ENCODE measurements at regions not wholly inside any gene's neighbourhood (a gene's known extent, or its start where the extent isn't known, plus 50 kb on each side); places are given as distances from the start of the nearest gene placed in this dataset.

- no peak for DNase-seq
Measured at GRCh38 chr4:137075586-137075985, 456.7 kb downstream of the PCDH18 start.

DNA sequence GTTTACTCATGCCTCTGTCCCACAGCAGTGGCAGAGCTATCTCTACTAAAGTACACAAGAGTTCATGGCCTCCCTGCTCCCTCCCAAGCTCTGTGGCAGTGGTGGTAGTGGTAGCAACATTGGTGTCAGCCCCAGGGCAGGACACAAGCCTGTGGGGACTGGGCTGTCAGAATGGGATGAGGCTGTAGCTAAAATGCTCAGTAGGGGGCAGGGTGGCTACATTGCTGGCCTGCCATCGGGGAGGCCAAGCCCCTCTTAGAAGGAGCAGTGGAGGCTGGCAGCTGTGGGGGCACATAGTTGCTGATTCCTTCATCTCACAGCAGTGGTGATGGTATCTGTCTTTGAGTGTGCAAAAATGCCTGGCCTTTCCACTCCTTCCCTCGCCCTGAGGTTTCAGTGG, 461.7 kb downstream of the PCDH18 start:
- no peak for DNase-seq

GRCh38 chr4:137069473-137069872, 462.8 kb downstream of the PCDH18 start:
- DNase-seq = no peak

GRCh38 chr4:137067735-137068134, 464.6 kb downstream of the PCDH18 start:
- DNase-seq = no peak

DNA sequence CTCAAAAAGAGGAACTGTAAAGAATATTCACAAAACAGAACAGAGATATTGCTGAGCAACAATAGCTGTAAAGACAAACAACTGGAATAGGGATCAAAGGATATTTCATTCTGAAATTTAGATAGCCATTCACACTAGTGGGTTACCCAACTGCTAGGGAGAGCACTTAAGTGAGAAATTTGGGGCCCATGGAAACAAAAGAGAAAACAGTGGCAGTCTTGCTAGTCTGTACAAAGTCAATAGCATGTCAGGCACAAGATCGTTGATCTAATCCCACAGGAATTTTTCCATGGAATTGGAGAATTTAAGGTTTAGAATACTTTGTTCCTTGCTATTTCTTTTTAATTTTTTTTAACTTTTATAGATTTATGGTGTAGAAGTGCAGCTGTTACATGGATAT, 467.0 kb downstream of the PCDH18 start:
- DNase-seq = no peak

- no peak for DNase-seq
Measured at GRCh38 chr4:137063961-137064360, 468.3 kb downstream of the PCDH18 start.

GRCh38 chr4:137043184-137043583, 489.1 kb downstream of the PCDH18 start:
- no peak for DNase-seq

DNA sequence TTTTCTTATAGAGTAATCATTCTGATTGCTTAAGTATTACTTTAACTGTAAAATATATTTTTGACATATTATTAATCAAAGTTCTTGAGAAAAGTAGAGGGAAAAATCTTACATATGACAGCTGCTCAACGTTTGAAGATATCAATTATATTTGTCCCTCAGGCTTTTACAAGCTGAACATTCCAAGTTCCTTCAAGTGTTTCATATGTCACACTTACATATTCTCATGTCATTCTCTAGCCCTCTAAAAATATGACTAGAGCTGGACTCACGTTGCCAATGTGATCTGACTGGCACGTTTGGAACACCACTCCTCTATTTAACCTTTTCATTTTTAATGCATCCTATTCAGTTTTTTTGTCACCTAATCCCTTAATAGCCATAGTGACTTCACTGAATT, 492.9 kb downstream of the PCDH18 start:
- no peak for DNase-seq

DNA sequence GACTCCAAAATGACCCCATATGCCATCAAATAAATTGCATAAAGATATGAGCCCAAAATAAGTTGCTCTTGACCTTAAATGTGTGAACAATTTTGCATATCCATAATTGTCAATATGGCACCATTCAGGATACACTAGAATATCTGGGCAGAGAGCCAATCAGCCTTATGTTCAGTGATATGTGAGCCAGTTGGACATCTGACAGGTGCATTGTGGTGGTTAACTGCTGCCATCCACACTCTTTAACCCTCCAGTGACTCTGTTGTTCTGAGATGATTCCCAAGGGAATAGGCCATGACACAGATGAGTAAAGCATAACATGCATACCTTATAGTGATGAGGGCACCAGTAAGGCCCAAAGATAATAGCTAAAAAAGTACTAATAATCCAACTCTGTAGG, 500.1 kb downstream of the PCDH18 start:
- DNase-seq = peak; percentile 39 to 71 (median 42)

- DNase-seq = no peak
Measured at GRCh38 chr4:137029026-137029425, 503.3 kb downstream of the PCDH18 start.

DNA sequence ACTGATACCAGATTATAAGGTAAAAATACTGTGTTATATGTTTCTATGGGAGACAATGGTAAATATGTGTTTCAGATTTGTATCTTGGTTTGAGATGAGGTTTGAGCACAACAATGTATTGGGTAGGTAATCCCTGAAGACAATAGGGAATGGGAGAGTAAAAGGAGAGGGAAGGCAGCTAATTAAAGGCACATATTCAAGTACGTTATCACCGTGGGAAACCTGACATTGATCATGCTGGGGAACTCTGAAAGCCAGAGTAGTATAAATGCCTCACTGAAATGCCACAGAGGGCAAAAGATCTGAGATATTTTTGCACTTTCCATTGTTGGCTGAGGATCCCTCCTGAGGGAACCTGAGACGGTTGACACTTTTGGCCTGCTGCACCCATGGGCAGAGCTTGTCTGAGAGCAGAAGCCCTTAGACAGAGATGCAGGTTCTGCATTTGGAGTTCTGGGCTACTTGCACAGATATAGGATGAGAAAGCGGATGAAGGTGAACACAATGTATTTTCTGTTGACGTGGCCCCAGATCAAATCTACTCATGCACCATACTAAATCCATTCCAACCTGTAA, 506.7 kb downstream of the PCDH18 start:
- no peak for DNase-seq

GRCh38 chr4:137015426-137016409, 516.6 kb downstream of the PCDH18 start:
- DNase-seq = no peak

DNA sequence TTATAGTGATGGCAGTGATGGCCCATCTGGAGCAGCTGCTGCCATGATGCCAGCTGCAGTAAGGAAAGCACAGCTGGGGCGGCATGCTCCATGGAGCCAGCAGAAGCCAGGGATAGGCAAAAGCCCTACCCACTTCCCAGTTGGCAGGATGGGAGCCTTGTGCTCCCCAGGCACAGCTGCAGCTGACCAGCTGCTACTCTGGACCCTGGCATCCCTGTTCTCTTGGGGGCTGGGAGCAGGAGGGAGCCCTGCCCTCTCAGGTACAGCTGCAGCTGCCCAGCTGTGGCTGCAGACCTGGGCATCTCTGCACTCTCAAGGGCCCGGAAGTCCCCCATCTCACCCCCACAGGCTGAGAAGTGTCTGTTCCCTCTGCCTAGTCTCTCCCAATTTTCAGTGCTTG, 531.9 kb downstream of the PCDH18 start:
- no peak for DNase-seq

DNA sequence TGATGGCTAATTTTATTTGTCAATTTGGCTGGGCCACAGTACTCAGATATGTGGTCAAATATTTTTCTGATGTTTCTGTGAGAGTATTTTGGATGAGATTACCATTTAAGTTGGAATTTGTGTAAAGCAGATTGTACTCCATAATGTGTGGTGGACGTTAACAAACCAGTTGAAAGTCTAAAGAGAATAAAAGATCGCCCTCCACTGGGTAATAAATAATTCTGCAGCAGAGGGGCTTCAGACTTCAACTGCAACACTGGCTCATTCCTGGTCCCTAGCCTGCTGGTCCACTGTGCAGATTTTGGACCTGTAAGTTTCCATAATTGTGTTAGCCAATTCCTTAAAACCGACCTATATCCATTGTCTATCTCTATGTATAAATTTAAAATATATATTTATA, 540.3 kb downstream of the PCDH18 start:
- DNase-seq = no peak

GRCh38 chr4:136985683-136986082, 546.6 kb downstream of the PCDH18 start:
- no peak for DNase-seq

GRCh38 chr4:136967069-136967468, 565.2 kb downstream of the PCDH18 start:
- no peak for DNase-seq

GRCh38 chr4:136965478-136965877, 566.8 kb downstream of the PCDH18 start:
- no peak for DNase-seq

DNA sequence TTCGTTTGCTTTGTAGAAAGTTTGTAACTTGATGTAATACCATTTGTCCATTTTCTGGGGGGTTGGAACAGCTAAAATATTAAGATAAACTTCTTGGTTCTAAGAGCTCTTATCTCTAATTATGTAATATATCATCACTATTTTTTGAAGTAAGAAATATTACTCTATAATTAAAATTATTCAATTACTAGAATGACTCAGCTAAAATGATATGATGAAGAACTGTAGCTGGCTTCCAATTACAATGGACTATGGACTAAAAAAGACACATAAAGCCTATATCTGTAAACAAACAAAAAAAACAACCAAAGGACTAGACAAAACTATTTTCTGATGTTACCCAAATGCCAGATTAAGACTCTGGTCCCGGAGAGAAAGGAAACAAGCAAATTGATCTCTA, 569.4 kb downstream of the PCDH18 start:
- DNase-seq = no peak

GRCh38 chr4:136946307-136946907, 585.9 kb downstream of the PCDH18 start:
- no peak for DNase-seq

DNA sequence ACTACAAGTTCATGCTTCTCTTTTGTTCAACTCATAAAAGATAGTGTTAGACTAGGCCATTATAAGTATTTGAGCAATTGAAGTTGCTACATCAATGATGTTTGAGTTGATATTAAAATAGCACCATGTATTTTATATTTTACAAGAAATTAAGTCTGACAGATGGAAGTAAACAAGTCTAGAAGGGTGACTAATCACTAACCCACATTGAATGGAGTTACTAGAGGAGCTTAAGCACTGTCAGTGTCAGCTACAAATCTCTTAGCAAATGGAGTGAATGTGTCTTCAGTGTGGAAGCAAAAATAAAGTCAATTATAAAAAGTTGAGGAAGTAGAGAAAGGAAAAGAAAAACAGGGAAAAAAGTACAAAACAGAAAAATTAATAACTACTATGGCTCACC, 592.5 kb downstream of the PCDH18 start:
- DNase-seq = no peak

DNA sequence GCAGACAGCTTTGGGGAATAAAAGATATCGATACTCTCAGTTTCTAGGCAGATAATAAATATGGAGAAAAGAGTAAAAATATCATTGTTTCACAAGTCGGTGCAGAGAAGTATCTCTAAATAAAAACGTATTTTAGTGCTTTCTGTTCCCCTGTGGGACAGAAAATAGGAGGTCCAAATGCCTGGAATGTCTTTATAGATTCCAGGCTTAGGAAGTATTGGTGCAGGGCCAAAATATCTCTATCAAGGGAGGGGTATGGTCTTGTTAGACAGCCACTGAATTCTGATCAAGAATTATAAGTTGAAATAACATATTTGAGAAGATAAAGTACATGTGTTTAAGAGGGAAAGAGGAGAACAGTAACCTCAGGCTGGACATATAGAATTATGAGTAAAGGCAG, 596.4 kb downstream of the PCDH18 start:
- peak in 1 of 3 donors; percentile 5 for DNase-seq

DNA sequence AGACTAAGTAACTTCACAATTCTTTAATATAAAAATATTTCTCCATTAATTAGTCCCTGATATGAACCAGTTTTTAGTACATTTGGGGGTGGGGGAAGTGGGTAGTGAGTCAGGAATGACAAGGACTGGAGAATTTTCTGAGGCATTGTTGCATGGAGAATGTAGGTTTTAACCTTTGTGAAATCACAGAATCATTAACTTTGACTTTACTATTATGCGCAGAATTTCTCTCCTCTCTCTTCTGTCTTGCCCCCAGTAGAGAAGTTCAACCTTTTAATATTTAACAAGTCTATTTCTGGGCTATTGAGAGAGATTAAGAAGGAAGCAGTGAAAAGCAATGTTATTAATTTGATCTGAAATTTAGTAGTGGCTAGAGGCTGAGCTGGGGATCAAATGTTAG, 597.0 kb downstream of the PCDH18 start:
- DNase-seq = no peak

DNA sequence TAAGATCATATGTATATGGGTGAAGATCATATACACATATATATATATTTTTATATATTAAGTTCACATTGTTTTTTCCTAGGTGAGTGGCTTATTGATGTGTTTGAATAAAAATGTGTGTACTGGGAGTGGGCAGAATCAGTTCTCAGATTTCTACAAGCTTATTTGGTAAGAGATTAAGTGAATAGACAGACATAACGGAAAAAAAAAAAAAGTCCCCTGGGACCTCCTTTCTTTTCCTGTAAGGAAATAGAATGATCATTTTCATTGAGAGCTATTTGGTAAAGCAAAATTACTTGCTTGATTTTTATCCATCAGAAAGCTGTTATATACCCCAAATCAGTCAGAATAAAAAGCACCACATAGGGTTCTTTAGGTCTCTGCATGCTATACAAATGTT, 597.7 kb downstream of the PCDH18 start:
- no peak for DNase-seq

All from muscle of back (tissue), 3 donors.